ENCODE measurements at regions not wholly inside any gene's neighbourhood (a gene's known extent, or its start where the extent isn't known, plus 50 kb on each side); places are given as distances from the start of the nearest gene placed in this dataset.

DNA sequence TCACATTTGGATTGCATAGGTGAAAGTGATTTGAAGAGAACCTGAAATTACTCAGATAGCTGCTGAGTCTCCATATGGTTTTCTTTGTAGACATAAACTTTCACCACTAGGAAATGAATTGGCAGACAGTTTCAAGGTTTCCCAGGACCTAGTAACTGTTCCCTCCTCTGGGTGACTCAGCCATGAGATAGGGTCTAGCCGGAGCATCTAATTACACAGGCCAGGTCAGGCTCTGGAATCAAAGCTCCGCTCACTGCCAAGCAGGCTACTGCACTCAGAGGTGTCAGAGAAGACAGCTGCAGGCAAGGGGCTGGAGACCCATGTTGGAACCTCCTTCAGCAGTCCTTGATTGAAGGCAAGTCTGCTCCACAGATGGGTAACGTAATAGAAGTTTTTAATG lies 429.2 kb downstream of the TNS1 start:
- TF ChIP-seq EZH2 (IDR thresholded peaks at IDR 0.05; ENCODE audit: insufficient read depth, low read length), result no peak
- TF ChIP-seq, protein P1, sequence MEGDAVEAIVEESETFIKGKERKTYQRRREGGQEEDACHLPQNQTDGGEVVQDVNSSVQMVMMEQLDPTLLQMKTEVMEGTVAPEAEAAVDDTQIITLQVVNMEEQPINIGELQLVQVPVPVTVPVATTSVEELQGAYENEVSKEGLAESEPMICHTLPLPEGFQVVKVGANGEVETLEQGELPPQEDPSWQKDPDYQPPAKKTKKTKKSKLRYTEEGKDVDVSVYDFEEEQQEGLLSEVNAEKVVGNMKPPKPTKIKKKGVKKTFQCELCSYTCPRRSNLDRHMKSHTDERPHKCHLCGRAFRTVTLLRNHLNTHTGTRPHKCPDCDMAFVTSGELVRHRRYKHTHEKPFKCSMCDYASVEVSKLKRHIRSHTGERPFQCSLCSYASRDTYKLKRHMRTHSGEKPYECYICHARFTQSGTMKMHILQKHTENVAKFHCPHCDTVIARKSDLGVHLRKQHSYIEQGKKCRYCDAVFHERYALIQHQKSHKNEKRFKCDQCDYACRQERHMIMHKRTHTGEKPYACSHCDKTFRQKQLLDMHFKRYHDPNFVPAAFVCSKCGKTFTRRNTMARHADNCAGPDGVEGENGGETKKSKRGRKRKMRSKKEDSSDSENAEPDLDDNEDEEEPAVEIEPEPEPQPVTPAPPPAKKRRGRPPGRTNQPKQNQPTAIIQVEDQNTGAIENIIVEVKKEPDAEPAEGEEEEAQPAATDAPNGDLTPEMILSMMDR (IDR thresholded peaks at IDR 0.05; ENCODE audit: insufficient read depth, low read depth, low read length), result no peak
- H4K20me1 ChIP-seq (ENCODE audit: insufficient read depth, low read length), result no peaks in the 10 kb centered on the region
- FAIRE-seq, result peak; percentile 72
- Mint-ChIP-seq H3K27me3 (ENCODE audit: low read depth, unreplicated experiment) (no peaks in the 10 kb centered on the region), H3K9me3 (ENCODE audit: unreplicated experiment) (no peaks in the 10 kb centered on the region), H3K36me3 (ENCODE audit: low read depth, unreplicated experiment) (no peaks in the 10 kb centered on the region), H3K4me3 (ENCODE audit: unreplicated experiment) (peak overlapping the region; percentile 30), H3K27ac (ENCODE audit: unreplicated experiment) (peak overlapping the region; percentile 3), H3K4me1 (ENCODE audit: low read depth, unreplicated experiment) (peaks cover 36% of the 10 kb centered on the region)
- peaks cover 3% of the 10 kb centered on the region for H3K4me1 ChIP-seq (ENCODE audit: insufficient read depth, low read length)
- no peaks in the 10 kb centered on the region for H3K9me3 ChIP-seq (ENCODE audit: insufficient read depth, low read depth, low read length)
- H2AFZ ChIP-seq (ENCODE audit: low read depth, low read length), result no peak overlapping the region
- no peak overlapping the region for H3K4me3 ChIP-seq (ENCODE audit: insufficient read depth, low read depth, low read length)
- peak; percentile 78 for DNase-seq (ENCODE audit: low read depth)
- H3K9ac ChIP-seq (ENCODE audit: low read length), result no peak overlapping the region
- H3K27me3 ChIP-seq (ENCODE audit: insufficient read depth, low read length), result no peaks in the 10 kb centered on the region
- no peaks in the 10 kb centered on the region for H3K36me3 ChIP-seq (ENCODE audit: insufficient read depth, low read length)
- H3K27ac ChIP-seq (ENCODE audit: low read depth, low read length), result no peak overlapping the region
- H3K4me2 ChIP-seq (ENCODE audit: low read length), result peak overlapping the region; percentile 30
- no peaks in the 10 kb centered on the region for H3K79me2 ChIP-seq (ENCODE audit: insufficient read depth, low read length)

DNA sequence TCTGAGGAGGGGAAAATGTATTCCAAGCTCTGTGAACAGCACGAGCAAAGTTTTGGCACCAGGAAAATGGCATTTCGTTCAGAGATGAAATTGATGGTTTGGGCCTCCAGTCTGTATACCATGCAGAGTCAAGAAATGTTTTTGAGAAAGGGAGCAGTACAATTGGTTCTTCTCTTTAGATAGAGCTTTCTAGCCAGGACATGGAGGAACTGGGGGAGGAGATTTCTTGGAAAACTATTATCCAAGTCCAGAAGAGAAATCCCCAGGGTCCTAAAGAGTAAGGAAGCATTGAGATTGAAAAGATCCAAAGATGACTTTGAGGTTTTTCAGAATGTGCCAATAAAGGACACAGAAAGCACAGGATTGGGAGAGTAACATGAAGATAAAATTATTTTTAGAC lies 432.4 kb downstream of the TNS1 start:
- no peaks in the 10 kb centered on the region for H3K27me3 ChIP-seq (ENCODE audit: insufficient read depth, low read length)
- peaks cover 38% of the 10 kb centered on the region for H3K4me1 Mint-ChIP-seq (ENCODE audit: low read depth, unreplicated experiment)
- H2AFZ ChIP-seq (ENCODE audit: low read depth, low read length), result no peak overlapping the region
- no peaks in the 10 kb centered on the region for H3K9me3 ChIP-seq (ENCODE audit: insufficient read depth, low read depth, low read length)
- peaks cover 3% of the 10 kb centered on the region for H3K4me1 ChIP-seq (ENCODE audit: insufficient read depth, low read length)
- H3K36me3 ChIP-seq (ENCODE audit: insufficient read depth, low read length), result no peaks in the 10 kb centered on the region
- FAIRE-seq, result no peak
- H3K27me3 Mint-ChIP-seq (ENCODE audit: low read depth, unreplicated experiment), result no peaks in the 10 kb centered on the region
- H3K27ac Mint-ChIP-seq (ENCODE audit: unreplicated experiment), result no peak overlapping the region
- H3K9me3 Mint-ChIP-seq (ENCODE audit: unreplicated experiment), result peaks cover 3% of the 10 kb centered on the region
- H4K20me1 ChIP-seq (ENCODE audit: insufficient read depth, low read length), result no peaks in the 10 kb centered on the region
- H3K79me2 ChIP-seq (ENCODE audit: insufficient read depth, low read length), result no peaks in the 10 kb centered on the region
- no peak overlapping the region for H3K4me2 ChIP-seq (ENCODE audit: low read length)
- H3K27ac ChIP-seq (ENCODE audit: low read depth, low read length), result no peak overlapping the region
- no peak overlapping the region for H3K9ac ChIP-seq (ENCODE audit: low read length)
- H3K4me3 Mint-ChIP-seq (ENCODE audit: unreplicated experiment), result no peak overlapping the region
- no peak for TF ChIP-seq EZH2 (IDR thresholded peaks at IDR 0.05; ENCODE audit: insufficient read depth, low read length)
- TF ChIP-seq, protein P1 (IDR thresholded peaks at IDR 0.05; ENCODE audit: insufficient read depth, low read depth, low read length), result no peak
- no peak overlapping the region for H3K4me3 ChIP-seq (ENCODE audit: insufficient read depth, low read depth, low read length)
- peaks cover 2% of the 10 kb centered on the region for H3K36me3 Mint-ChIP-seq (ENCODE audit: low read depth, unreplicated experiment)
- DNase-seq (ENCODE audit: low read depth), result no peak

DNA sequence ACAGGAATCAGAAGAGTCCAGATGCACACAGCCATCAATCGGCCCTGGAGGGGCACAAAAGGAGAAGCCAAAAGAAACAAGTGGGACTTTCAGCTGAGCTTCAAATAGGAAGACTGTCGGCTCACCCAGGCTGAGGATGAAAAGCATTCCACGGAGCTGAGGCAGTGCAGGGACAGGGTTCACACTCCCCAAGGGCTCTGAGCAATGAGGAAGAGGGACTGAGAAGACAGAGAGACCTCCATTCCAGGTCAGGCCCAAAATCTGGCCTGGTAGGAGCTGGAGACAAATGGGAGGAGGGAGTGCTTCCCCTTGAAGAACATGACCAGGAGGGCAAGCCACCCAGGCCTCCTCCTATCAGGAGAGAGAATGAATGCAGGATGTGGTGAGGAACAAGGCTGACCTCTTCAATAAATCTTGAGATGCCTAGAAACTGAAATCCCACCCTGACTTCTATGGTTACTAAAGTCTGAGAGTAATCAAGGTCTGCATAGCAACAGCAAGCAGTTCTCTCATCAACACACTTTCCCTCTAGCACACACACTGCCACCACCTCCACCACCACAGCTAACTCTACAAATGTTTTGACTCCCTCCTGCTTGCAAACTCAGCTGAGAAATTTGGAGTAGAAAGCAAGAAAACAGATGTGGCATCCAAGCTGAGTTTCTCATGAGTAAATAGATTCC lies 434.4 kb downstream of the TNS1 start:
- H3K27ac ChIP-seq (ENCODE audit: low read depth, low read length), result no peak overlapping the region
- Mint-ChIP-seq H3K4me1 (ENCODE audit: low read depth, unreplicated experiment) (peaks cover 31% of the 10 kb centered on the region), H3K9me3 (ENCODE audit: unreplicated experiment) (peaks cover 3% of the 10 kb centered on the region), H3K27me3 (ENCODE audit: low read depth, unreplicated experiment) (no peaks in the 10 kb centered on the region), H3K27ac (ENCODE audit: unreplicated experiment) (peak overlapping the region; percentile 93), H3K36me3 (ENCODE audit: low read depth, unreplicated experiment) (peaks cover 4% of the 10 kb centered on the region), H3K4me3 (ENCODE audit: unreplicated experiment) (peak overlapping the region; percentile 25)
- H3K4me3 ChIP-seq (ENCODE audit: insufficient read depth, low read depth, low read length), result no peak overlapping the region
- no peaks in the 10 kb centered on the region for H3K36me3 ChIP-seq (ENCODE audit: insufficient read depth, low read length)
- H3K27me3 ChIP-seq (ENCODE audit: insufficient read depth, low read length), result no peaks in the 10 kb centered on the region
- no peaks in the 10 kb centered on the region for H3K79me2 ChIP-seq (ENCODE audit: insufficient read depth, low read length)
- H3K4me1 ChIP-seq (ENCODE audit: insufficient read depth, low read length), result peaks cover 3% of the 10 kb centered on the region
- H3K9me3 ChIP-seq (ENCODE audit: insufficient read depth, low read depth, low read length), result no peaks in the 10 kb centered on the region
- DNase-seq (ENCODE audit: low read depth), result peak; percentile 18
- no peak overlapping the region for H2AFZ ChIP-seq (ENCODE audit: low read depth, low read length)
- TF ChIP-seq EZH2 (IDR thresholded peaks at IDR 0.05; ENCODE audit: insufficient read depth, low read length), result no peak
- TF ChIP-seq, protein P1 (IDR thresholded peaks at IDR 0.05; ENCODE audit: insufficient read depth, low read depth, low read length), result no peak
- no peak for FAIRE-seq
- no peaks in the 10 kb centered on the region for H4K20me1 ChIP-seq (ENCODE audit: insufficient read depth, low read length)
- no peak overlapping the region for H3K9ac ChIP-seq (ENCODE audit: low read length)
- no peak overlapping the region for H3K4me2 ChIP-seq (ENCODE audit: low read length)
